ENCODE measurements at regions not wholly inside any gene's neighbourhood (a gene's known extent, or its start where the extent isn't known, plus 50 kb on each side); places are given as distances from the start of the nearest gene placed in this dataset.

GRCh38 chr4:89177807-89178206 is 66.5 kb downstream of the TIGD2 start:
- H3K4me3 ChIP-seq (ENCODE audit: control insufficient read depth, low read depth, low read length) = no peak overlapping the region
- TF ChIP-seq CTCF (conservative IDR thresholded peaks at IDR 0.05; ENCODE audit: control insufficient read depth, insufficient read depth, low read depth, low read length) = no peak
- DNase-seq (ENCODE audit: low read depth) = peak; percentile 8

GRCh38 chr4:89184407-89184806 is 73.1 kb downstream of the TIGD2 start:
- no peak for TF ChIP-seq CTCF (conservative IDR thresholded peaks at IDR 0.05; ENCODE audit: control insufficient read depth, insufficient read depth, low read depth, low read length)
- DNase-seq (ENCODE audit: low read depth) = no peak
- H3K4me3 ChIP-seq (ENCODE audit: control insufficient read depth, low read depth, low read length) = no peak overlapping the region

Measured in fibroblast of mammary gland (primary cell).